HepG2 (cell line): ENCODE measurements at regions not wholly inside any gene's neighbourhood (a gene's known extent, or its start where the extent isn't known, plus 50 kb on each side); places are given as distances from the start of the nearest gene placed in this dataset.

Experiments used
- ATAC-seq: fragments of 200-7000 bp; cut with Tn5 transposase; 3 replicates; pipeline ENCODE4 v1.9.1; 2020; ENCODE audit warnings: mild to moderate bottlenecking, moderate library complexity
- BruUV-seq: library from RNA; stranded (reverse); fragments of 400-500 nt; replicated peaks from 2 replicates; lab custom pipeline; 2021; lab: Mats Ljungman, UMichigan
- CTCF ChIA-PET: fragments of 300-600 bp; formaldehyde crosslinking; extraction: SDS; loops from one replicate; lab custom pipeline; 2021; ENCODE audit warnings: low total read pairs, inconsistent platforms, low intra/inter-chr PET ratio; lab: Yijun Ruan, JAX
- POLR2A ChIA-PET: fragments of 350-600 bp; sonication (Branson Sonifier 250); formaldehyde crosslinking; loops from one replicate; lab custom pipeline; 2020; ENCODE audit warnings: antibody characterized with exemption, inconsistent platforms; lab: Yijun Ruan, JAX
- DNase-seq: peaks from one replicate; pipeline ENCODE4 v3.0.0-alpha.2; 2015; ENCODE audit warnings: low spot score
- FAIRE-seq: peaks from 3 replicates; lab custom pipeline; 2011; peaks lifted over from hg19 to GRCh38; lab: Jason Lieb, UNC
- H2AFZ ChIP-seq: one replicate; pipeline ENCODE4 v1.6.1; 2011; ENCODE audit warnings: low read length, inconsistent platforms
- H3K27ac ChIP-seq: fragments of 300-600 bp; 3 replicates; pipeline ENCODE4 v1.8.0; 2011; ENCODE audit warnings: mixed run types, mild to moderate bottlenecking, mixed read lengths, low read length, inconsistent platforms; ENCODE audit not compliant: insufficient read depth; ENCODE audit errors: extremely low read length
- H3K27me3 ChIP-seq, 2 experiments: fragments of 200-600 bp in 1 of 2; 2 replicates in 1 of 2; 3 replicates in 1 of 2; pipeline versions ENCODE4 v1.6.0 to v1.8.0; 2011; ENCODE audit warnings: low read length in 2 of 2, mild to moderate bottlenecking in 2 of 2, moderate library complexity in 2 of 2, inconsistent platforms in 1 of 2; ENCODE audit not compliant: insufficient read depth in 2 of 2, control insufficient read depth in 1 of 2
- H3K36me3 ChIP-seq, 2 experiments: fragments of 200-600 bp in 1 of 2; replicated peaks in 1 of 2; 2 replicates in 1 of 2; 3 replicates in 1 of 2; pipeline versions ENCODE4 v1.5.1 to v1.8.0; 2011; ENCODE audit warnings: low read length in 2 of 2, inconsistent platforms in 1 of 2; ENCODE audit not compliant: insufficient read depth in 2 of 2, control insufficient read depth in 1 of 2
- H3K4me1 ChIP-seq: 2 replicates; pipeline ENCODE4 v1.5.1; 2012; ENCODE audit warnings: low read length, inconsistent platforms; ENCODE audit not compliant: insufficient read depth
- H3K4me2 ChIP-seq: 2 replicates; pipeline ENCODE4 v1.6.0; 2011; ENCODE audit warnings: low read depth, low read length, inconsistent platforms
- H3K4me3 ChIP-seq, 3 experiments: fragments of 200-600 bp in 1 of 3; sonication (generic), shearing (Covaris generic) in 1 of 3; replicated peaks in 1 of 3; 2 replicates each; pipeline ENCODE4 v1.5.1; 2011 to 2016; ENCODE audit warnings: low read length in 3 of 3, inconsistent platforms in 2 of 3, low read depth in 2 of 3, mild to moderate bottlenecking in 2 of 3, control low read depth in 1 of 3, mixed read lengths in 1 of 3; ENCODE audit not compliant: insufficient read depth in 1 of 3
- H3K79me2 ChIP-seq: one replicate; pipeline ENCODE4 v1.6.1; 2011; ENCODE audit warnings: low read length, inconsistent platforms; ENCODE audit not compliant: insufficient read depth
- H3K9ac ChIP-seq: 2 replicates; pipeline ENCODE4 v1.6.0; 2011; ENCODE audit warnings: mild to moderate bottlenecking, low read depth, low read length, inconsistent platforms; ENCODE audit not compliant: insufficient read depth
- H3K9me3 ChIP-seq: 2 replicates; pipeline ENCODE4 v1.5.1; 2012; ENCODE audit warnings: mild to moderate bottlenecking, low read length
- H4K20me1 ChIP-seq: 2 replicates; pipeline ENCODE4 v1.6.0; 2011; ENCODE audit warnings: inconsistent platforms, mild to moderate bottlenecking, low read length, moderate library complexity; ENCODE audit not compliant: insufficient read depth
- IRX3 ChIP-seq: sonication (generic); formaldehyde crosslinking; IDR thresholded peaks from 2 replicates; pipeline ENCODE4 v1.8.1; 2023; ENCODE audit warnings: mild to moderate bottlenecking, low read depth, missing genetic modification reagents, borderline replicate concordance
- NFE2 ChIP-seq: sonication (generic); formaldehyde crosslinking; IDR thresholded peaks from 2 replicates; pipeline ENCODE4 v1.4.0; 2020; ENCODE audit warnings: missing genetic modification reagents
- NFE2L1 ChIP-seq: sonication (generic); formaldehyde crosslinking; IDR thresholded peaks from 2 replicates; pipeline ENCODE4 v1.4.0; 2020; ENCODE audit warnings: missing genetic modification reagents, mild to moderate bottlenecking, borderline replicate concordance
- TBL1XR1 ChIP-seq: fragments of 150-350 bp; IDR thresholded peaks from 2 replicates; pipeline ENCODE4 v1.6.1; 2014; ENCODE audit warnings: borderline replicate concordance, low read length; ENCODE audit not compliant: partially characterized antibody
- ZIK1 ChIP-seq: sonication (generic); formaldehyde crosslinking; IDR thresholded peaks from 2 replicates; pipeline ENCODE4 v1.5.0; 2020; ENCODE audit warnings: mild to moderate bottlenecking, low read depth, missing genetic modification reagents, borderline replicate concordance
- ZNF34 ChIP-seq: sonication (generic); formaldehyde crosslinking; IDR thresholded peaks from 2 replicates; pipeline ENCODE4 v1.4.0; 2020; ENCODE audit warnings: mild to moderate bottlenecking, missing genetic modification reagents, borderline replicate concordance
- ZNF550 ChIP-seq: sonication (generic); formaldehyde crosslinking; IDR thresholded peaks from 2 replicates; pipeline ENCODE4 v1.4.0; 2020; ENCODE audit warnings: mild to moderate bottlenecking, missing genetic modification reagents, borderline replicate concordance
- ZNF562 ChIP-seq: sonication (generic); formaldehyde crosslinking; IDR thresholded peaks from 2 replicates; pipeline ENCODE4 v1.8.0; 2022; ENCODE audit warnings: missing genetic modification reagents, borderline replicate concordance
- ZNF678 ChIP-seq: sonication (generic); formaldehyde crosslinking; IDR thresholded peaks from 2 replicates; pipeline ENCODE4 v1.4.0; 2020; ENCODE audit warnings: mild to moderate bottlenecking, missing genetic modification reagents
- ZNF772 ChIP-seq: sonication (generic); formaldehyde crosslinking; IDR thresholded peaks from 2 replicates; pipeline ENCODE4 v1.5.0; 2020; ENCODE audit warnings: mild to moderate bottlenecking, missing genetic modification reagents
- ZNF782 ChIP-seq: sonication (generic); formaldehyde crosslinking; IDR thresholded peaks from 2 replicates; pipeline ENCODE4 v1.4.0; 2020; ENCODE audit warnings: missing genetic modification reagents, mild to moderate bottlenecking, borderline replicate concordance
- WGBS: methylation state at CpG from one replicate; pipeline ENCODE4 v1.1.6; 2017; ENCODE audit warnings: low lambda C conversion rate; 5-methylcytosine and 5-hydroxymethylcytosine counted together
- in situ Hi-C: cut with HindIII; loops from 2 replicates; pipeline ENCODE4 v1.10.0; 2017; ENCODE audit warnings: low pct_unique_long_range_greater_than_20kb; ENCODE audit not compliant: extremely low pct_ligation_motif_present
- intact Hi-C: fragments of 100-400 bp; cut with micrococcal nuclease; formaldehyde crosslinking; loops from one replicate; pipeline ENCODE4 v1.10.0; 2022; ENCODE audit not compliant: unreplicated experiment
- TF ChIP-seq, protein P1 (sequence below): sonication (generic); formaldehyde crosslinking; IDR thresholded peaks from 2 replicates; pipeline ENCODE4 v1.4.0; 2020; ENCODE audit warnings: low read depth, missing genetic modification reagents
- TF ChIP-seq, protein P2 (sequence below): sonication (generic); formaldehyde crosslinking; IDR thresholded peaks from 2 replicates; pipeline ENCODE4 v1.8.0; 2022; ENCODE audit warnings: missing genetic modification reagents, low read depth, mild to moderate bottlenecking, borderline replicate concordance
- TF ChIP-seq, protein P3 (sequence below): sonication (generic); formaldehyde crosslinking; IDR thresholded peaks from 2 replicates; pipeline ENCODE4 v1.5.0; 2020; ENCODE audit warnings: missing genetic modification reagents
- TF ChIP-seq, protein P4 (sequence below): sonication (generic); formaldehyde crosslinking; IDR thresholded peaks from 2 replicates; pipeline ENCODE4 v1.4.0; 2020; ENCODE audit warnings: mild to moderate bottlenecking, missing genetic modification reagents
- TF ChIP-seq, protein P5 (sequence below): sonication (generic); formaldehyde crosslinking; IDR thresholded peaks from 2 replicates; pipeline ENCODE4 v1.4.0; 2020; ENCODE audit warnings: missing genetic modification reagents
- TF ChIP-seq, protein P6 (sequence below): sonication (generic); formaldehyde crosslinking; IDR thresholded peaks from 2 replicates; pipeline ENCODE4 v1.8.1; 2023; ENCODE audit warnings: mild to moderate bottlenecking, missing genetic modification reagents, borderline replicate concordance

DNA sequence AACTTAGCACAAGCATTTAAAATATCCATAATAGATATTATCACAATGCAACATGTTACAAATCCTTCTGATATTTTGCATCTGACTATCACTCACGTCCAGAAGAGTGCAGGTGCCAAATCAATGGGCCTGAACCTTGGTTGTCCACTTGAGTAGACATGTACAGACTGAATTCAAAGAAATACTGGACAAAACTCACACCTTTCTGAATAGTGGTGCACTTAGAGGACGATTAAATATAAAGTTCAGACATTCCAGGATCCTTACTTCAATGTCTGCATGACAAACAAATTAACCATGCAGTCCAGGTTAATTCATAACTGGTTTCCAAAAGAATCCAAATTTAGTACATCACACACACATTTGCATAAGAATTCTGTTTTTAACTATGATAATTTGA lies 406.0 kb upstream of the EDA2R start (continued):
- TF ChIP-seq, protein P1, sequence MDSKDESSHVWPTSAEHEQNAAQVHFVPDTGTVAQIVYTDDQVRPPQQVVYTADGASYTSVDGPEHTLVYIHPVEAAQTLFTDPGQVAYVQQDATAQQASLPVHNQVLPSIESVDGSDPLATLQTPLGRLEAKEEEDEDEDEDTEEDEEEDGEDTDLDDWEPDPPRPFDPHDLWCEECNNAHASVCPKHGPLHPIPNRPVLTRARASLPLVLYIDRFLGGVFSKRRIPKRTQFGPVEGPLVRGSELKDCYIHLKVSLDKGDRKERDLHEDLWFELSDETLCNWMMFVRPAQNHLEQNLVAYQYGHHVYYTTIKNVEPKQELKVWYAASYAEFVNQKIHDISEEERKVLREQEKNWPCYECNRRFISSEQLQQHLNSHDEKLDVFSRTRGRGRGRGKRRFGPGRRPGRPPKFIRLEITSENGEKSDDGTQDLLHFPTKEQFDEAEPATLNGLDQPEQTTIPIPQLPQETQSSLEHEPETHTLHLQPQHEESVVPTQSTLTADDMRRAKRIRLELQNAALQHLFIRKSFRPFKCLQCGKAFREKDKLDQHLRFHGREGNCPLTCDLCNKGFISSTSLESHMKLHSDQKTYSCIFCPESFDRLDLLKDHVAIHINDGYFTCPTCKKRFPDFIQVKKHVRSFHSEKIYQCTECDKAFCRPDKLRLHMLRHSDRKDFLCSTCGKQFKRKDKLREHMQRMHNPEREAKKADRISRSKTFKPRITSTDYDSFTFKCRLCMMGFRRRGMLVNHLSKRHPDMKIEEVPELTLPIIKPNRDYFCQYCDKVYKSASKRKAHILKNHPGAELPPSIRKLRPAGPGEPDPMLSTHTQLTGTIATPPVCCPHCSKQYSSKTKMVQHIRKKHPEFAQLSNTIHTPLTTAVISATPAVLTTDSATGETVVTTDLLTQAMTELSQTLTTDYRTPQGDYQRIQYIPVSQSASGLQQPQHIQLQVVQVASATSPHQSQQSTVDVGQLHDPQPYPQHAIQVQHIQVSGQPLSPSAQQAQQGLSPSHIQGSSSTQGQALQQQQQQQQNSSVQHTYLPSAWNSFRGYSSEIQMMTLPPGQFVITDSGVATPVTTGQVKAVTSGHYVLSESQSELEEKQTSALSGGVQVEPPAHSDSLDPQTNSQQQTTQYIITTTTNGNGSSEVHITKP (CRISPR knock-in tag): no peak
- TF ChIP-seq ZNF772 (CRISPR knock-in tag) (no peak), ZNF678 (CRISPR knock-in tag) (no peak), ZNF782 (CRISPR knock-in tag) (no peak)
- TF ChIP-seq, protein P2, sequence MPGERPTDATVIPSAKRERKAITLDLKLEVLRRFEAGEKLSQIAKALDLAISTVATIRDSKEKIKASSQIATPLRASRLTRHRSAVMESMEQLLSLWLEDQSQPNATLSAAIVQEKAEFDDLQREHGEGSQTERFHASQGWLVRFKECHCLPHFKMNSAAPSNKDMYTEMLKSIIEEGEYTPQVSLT (CRISPR knock-in tag): no peak
- TF ChIP-seq, protein P3, sequence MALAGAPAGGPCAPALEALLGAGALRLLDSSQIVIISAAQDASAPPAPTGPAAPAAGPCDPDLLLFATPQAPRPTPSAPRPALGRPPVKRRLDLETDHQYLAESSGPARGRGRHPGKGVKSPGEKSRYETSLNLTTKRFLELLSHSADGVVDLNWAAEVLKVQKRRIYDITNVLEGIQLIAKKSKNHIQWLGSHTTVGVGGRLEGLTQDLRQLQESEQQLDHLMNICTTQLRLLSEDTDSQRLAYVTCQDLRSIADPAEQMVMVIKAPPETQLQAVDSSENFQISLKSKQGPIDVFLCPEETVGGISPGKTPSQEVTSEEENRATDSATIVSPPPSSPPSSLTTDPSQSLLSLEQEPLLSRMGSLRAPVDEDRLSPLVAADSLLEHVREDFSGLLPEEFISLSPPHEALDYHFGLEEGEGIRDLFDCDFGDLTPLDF (CRISPR knock-in tag): no peak

DNA sequence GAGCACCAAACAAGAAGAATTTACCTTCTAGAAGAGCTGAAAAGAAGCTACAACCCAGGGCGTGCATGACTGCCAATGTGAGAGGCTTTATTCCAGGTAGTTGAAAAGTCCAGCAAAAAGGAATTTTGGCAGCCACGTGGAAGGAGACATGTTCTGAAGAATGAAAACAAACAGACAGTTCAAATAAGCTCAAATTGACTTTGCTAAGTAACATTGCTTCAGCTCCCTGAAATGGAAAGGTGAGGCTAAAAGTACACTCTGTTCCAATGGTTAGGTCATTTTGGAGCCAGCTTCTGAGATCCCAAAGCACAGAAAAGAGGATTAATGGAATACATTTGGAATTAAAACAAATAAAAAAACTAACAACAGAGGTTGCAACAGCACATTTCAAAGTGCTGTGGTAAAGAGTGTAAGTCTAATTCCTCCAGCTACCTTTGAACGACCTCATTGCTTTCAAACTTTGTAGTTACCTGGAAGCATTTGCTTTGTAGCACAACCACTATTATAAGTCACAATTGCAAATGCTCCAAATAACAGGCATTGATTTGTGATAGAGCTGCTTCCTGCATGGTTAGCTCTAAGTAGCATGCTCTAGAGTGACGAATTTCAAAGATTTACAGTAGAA lies 405.3 kb upstream of the EDA2R start:
- CTCF ChIA-PET: no interaction called here
- FAIRE-seq: no peak
- Histone ChIP-seq H3K79me2 (no peaks in the 10 kb centered on the region), H3K4me1 (no peaks in the 10 kb centered on the region), H3K4me3 (no peak overlapping the region), H3K9me3 (peaks cover 52% of the 10 kb centered on the region), H3K27me3 (no peaks in the 10 kb centered on the region), H2AFZ (no peak overlapping the region), H3K36me3 (no peaks in the 10 kb centered on the region), H4K20me1 (no peaks in the 10 kb centered on the region), H3K27ac (no peak overlapping the region), H3K9ac (no peak overlapping the region), H3K4me2 (no peak overlapping the region)
- 0% methylated on average over 4 of the region's 4 CpGs for WGBS
- POLR2A ChIA-PET: no interaction called here
- no peak for DNase-seq
- no peak for ATAC-seq
- in situ Hi-C loops (no loop called here), intact Hi-C loops (no loop called here)
- no TSS peak for BruUV-seq
- no peak for TF ChIP-seq ZNF550 (CRISPR knock-in tag)
- no peak for TF ChIP-seq TBL1XR1
- no peak for TF ChIP-seq ZNF562 (CRISPR knock-in tag)
- TF ChIP-seq, protein P4, sequence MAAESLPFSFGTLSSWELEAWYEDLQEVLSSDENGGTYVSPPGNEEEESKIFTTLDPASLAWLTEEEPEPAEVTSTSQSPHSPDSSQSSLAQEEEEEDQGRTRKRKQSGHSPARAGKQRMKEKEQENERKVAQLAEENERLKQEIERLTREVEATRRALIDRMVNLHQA (CRISPR knock-in tag): no peak
- no peak for TF ChIP-seq NFE2 (CRISPR knock-in tag)
- TF ChIP-seq ZIK1 (CRISPR knock-in tag): no peak
- TF ChIP-seq, protein P5, sequence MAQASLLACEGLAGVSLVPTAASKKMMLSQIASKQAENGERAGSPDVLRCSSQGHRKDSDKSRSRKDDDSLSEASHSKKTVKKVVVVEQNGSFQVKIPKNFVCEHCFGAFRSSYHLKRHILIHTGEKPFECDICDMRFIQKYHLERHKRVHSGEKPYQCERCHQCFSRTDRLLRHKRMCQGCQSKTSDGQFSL (CRISPR knock-in tag): no peak
- TF ChIP-seq IRX3 (CRISPR knock-in tag): no peak
- no peak for TF ChIP-seq ZNF34 (CRISPR knock-in tag)
- TF ChIP-seq, protein P6, sequence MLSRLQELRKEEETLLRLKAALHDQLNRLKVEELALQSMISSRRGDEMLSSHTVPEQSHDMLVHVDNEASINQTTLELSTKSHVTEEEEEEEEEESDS: no peak
- no peak for TF ChIP-seq NFE2L1
